Activated CD4-positive, alpha-beta T cell treated with anti-CD3 and anti-CD28 coated beads, Interleukin-10, Interleukin-2, amounts not matched to agents 100 ng/mL and 50 ng/mL, durations not matched to agents 16 hours and 8 hours (primary cell): ENCODE measurements at regions not wholly inside any gene's neighbourhood (a gene's known extent, or its start where the extent isn't known, plus 50 kb on each side); places are given as distances from the start of the nearest gene placed in this dataset.
"Not testable (repeated sequence)": the region's sequence is repeated elsewhere in the genome, so short reads cannot be mapped to it uniquely, and the experiment has no call there.

Source experiments
- DNase-seq: peaks from one replicate; pipeline ENCODE4 v3.0.0-alpha.2; 2020

DNA sequence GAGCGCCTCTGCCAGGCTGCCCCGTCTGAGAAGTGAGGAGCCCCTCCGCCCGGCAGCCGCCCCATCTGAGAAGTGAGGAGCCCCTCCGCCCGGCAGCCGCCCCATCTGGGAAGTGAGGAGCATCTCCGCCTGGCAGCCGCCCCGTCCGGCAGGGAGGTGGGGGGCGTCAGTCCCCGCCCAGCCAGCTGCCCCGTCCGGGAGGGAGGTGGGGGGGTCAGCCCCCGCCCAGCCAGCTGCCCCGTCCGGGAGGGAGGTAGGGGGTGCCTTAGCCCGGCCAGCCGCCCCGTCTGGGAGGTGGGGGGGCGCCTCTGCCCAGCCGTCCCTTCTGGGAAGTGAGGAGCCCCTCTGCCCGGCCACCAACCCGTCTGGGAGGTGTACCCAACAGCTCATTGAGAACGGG lies 75.4 kb upstream of the DIO2 start:
- DNase-seq, result not testable (repeated sequence)

DNA sequence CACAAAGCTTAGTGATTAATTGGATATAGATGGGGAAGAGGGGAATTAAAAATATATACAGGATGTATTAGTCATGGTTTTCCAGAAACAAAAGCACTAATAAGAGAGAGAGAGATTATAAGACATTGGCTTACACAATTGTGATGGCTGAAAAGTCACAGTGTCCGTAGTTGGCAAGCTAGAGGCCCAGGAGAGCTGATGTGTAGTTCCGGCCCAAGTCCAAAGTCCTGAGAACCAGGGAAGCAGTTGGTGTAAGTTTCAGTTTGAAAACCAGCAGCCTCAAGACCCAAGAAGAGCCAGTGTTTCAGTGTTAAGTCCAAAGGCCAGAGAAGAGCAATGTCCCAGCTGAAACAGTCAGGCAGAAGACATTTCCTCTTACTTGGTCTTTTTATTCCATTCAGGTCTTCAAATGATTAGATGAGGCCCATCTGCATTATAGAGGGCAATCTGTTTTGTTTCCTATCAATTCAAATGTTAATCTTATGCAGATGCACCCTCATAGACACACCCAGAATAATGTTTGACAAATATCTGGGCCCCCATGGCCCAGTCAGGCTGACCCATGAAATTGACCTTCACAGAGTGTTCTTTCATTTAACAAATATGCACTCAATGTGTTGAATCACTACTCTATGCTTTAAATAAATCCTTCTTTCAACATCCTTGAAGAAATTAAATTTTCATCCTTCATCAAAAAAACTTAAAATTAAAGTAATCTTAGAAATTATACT lies 67.2 kb upstream of the DIO2 start:
- no peak for DNase-seq

- DNase-seq, result no peak
Measured at GRCh38 chr14:80275208-80275850, 64.0 kb upstream of the DIO2 start.

DNA sequence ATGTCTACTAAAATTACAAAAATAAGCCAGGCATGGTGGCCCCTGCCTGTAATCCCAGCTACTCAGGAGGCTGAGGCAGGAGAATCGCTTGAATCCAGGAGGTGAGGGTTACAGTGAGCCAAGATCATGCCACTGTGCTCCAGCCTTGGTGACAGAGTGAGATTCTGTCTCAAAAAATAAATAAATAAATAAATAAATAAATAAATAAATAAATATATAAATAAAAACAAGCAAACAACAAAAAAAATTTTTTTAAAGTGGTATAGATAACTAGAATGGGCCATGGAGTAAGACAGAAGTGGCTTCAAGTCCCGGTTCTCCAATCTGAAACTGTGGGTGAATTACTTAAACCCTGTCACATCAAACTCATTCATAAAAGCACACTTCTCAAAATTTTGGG lies 63.0 kb upstream of the DIO2 start:
- not testable (repeated sequence) for DNase-seq

- DNase-seq, result no peak
Measured at GRCh38 chr14:80271389-80271788, 60.1 kb upstream of the DIO2 start.

DNA sequence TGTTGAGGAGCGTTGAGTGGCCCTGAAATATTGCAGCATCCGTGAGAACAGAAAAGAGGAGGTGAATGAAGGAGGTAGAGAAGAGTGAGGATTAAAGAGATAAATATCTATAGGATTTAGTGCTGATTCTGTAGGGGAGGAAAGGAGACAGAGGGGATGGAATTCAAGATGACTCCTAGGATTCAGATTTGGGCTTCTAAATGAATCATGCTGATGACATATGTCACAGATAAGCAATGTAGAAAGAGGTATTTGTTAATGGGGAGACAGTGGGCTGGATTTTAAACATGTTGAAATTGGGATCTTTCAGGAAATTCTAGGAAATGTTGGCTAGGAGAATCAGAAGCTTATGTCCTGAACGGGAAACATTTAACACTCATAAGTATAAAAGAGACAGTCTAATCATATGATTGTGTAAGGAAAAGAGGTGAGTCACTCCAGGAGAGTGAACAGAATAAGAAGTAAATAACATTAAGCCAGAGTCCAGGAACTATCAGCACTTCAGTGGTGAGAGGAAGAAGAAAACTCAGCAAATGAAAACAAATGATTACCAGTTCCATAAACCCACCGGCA lies 58.1 kb upstream of the DIO2 start:
- DNase-seq, result no peak

- no peak for DNase-seq
Measured at GRCh38 chr14:80266930-80267329, 55.6 kb upstream of the DIO2 start.

- DNase-seq, result no peak
Measured at GRCh38 chr14:80264702-80265101, 53.4 kb upstream of the DIO2 start.
